GM19438 (cell line): ENCODE measurements at regions not wholly inside any gene's neighbourhood (a gene's known extent, or its start where the extent isn't known, plus 50 kb on each side); places are given as distances from the start of the nearest gene placed in this dataset.

Source experiments
- ATAC-seq: cut with Tn5 transposase; IDR thresholded peaks from one replicate; pipeline ENCODE4 v1.9.1; 2021; ENCODE audit warnings: low read depth; ENCODE audit not compliant: unreplicated experiment

DNA sequence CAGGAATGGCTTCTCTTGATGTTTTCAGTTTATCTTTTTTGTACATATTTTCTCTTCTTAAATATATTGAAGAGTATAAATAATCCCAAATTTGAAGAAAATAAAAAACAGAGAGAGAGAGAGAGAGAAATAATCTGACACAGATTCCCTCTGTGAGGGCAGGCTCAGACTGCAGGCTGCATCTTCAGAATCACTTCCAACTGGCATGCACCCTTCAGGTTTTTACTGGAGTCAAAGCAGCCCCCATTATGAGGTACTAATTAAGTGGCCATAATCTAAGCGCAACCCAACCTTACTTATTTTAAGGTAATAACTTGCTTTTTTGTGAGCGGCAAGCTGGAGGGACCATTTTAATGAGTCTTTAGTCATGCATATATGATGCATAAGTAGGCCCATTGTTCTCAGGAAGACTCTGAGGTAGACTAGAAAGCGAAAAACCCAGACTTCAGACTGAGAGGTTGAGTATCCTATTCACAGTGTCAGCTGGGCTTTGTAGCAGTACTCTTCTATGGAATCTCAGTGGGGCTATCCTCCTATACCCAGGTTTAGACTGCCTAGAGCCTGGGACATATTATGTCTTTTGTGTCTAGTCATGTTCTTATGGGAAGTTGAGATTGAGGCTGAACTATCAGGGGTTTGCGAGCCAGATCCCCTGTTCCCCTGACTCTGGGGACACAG lies 167.4 kb downstream of the SP3 start:
- ATAC-seq, result no peak

DNA sequence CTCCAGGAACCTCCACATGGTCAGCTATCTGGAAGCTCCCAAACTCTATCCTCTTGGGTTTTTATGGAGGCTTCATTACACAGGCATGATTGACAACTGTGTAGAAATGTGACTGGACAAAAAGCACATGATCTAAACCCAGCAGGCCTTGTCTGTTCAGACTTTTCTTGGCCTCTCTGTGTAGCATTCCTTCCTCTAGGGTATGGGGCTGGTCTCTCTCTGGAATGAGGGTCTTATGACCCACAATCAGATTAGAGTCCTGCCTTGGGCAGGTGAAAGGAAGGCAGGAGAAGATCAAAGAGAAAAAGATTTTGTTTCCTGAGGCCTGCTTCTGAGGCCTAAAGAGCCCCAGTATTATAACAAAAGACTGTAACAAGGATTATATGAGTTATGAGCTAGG lies 162.7 kb downstream of the SP3 start:
- no peak for ATAC-seq

DNA sequence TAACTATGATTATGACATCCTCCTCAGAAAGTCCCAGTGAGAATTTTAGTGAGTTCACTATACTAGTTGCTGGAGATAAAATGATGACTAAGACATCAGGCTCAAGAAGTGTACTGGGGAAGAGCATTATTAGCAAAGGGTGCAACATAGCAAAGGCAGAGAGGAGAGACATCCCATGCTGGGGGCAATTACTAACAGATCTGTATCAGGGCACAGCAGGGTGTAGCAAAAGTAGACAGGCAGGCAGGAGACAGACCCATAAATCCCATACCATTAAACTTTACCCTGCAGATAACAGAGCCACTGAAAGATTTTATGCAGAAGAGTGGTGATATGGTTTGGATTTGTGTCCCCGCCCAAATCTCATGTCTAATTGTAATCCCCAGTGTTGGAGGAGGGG lies 161.7 kb downstream of the SP3 start:
- ATAC-seq, result no peak

DNA sequence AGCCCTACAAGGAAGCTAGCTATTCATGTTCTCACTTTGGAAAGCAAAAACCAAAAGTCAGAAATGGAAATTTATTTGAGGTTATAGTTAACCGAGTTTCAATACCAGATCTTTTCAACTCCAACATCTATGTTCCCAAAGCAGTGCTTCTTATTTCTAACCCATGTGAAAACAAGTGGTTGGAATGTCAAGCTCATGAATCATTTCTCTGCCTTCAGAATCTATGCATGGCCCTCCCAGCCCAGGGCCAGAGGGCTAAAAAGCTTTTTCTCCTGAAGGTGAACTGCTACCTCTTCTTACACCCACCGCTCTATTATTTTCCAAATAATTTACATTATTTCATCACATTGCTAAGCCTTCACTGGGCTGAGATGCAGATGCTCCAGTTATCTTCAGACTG lies 158.4 kb downstream of the SP3 start:
- no peak for ATAC-seq

DNA sequence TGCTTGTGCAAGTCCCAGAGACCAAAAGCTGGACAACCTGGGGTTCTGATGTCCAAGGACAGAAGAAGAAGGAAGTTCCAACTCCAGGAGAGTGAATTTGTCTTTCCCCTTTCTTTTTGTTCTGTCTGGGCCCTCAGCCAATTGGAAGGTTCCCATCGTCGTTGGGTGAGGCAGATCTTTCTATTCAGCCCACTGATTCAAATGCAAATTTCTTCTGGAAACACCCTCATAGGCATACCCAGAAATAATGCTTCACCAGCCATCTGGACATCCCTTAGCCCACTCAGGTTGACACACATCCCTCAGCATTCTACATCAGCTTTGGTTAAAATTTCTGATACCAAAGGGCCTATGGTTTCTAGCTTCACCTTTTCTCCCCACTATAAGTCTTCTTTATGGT lies 156.5 kb downstream of the SP3 start:
- ATAC-seq, result no peak

DNA sequence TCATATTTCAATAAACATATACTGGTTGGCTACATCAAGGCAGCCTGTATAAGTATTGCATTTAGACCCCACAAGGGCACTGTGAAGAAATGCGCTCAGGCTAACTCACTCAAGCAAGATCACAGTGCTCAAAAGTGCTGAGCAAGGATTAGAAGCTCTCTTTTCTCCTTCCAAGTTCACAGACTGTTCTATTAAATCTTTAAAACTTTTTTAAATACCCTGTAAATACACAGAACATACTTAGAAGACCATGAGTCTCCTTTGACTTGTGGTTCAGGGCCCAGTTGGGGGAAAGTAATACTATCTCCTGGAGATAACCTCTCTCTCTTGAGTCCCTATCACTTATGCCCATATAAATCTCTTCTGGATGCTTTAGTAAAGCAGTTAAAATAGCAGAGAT lies 152.9 kb downstream of the SP3 start:
- no peak for ATAC-seq

DNA sequence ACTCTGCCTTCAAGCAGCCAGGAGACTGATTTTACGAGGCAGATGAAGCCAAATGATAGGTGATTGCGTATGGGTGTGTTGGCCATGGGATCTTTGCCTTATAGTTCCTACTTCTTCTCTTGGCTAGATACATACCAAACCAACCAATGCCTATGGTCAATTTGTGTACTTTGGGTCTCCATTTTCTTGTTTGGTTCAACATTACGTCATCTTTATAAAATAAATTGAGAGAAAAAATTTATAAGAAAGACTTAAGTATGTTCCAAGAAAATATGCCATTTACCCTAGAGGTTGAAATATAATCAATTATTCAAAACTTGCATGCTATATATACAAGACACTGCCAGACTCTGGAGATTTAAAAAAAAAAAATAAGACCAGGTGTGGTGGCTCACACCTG lies 150.9 kb downstream of the SP3 start:
- ATAC-seq, result no peak

DNA sequence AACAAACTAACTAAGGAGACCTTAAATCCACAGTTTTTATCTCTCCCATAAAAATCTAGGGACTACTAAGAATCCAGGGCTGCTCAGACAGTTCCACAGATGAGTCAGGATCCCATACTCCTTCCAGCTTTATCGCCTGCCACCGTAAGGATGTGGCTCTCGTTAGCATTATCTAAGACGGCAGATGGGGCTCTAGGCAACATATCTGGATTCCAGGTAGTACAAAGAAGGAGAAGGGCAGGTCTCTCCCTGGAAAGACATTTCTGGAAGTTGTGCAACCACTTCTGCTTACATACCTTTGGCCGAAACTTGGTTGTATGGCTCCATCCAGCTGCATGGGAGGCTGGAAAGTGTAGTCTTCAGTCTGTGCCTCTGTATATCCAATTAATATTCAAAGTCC lies 149.4 kb downstream of the SP3 start:
- ATAC-seq, result no peak

DNA sequence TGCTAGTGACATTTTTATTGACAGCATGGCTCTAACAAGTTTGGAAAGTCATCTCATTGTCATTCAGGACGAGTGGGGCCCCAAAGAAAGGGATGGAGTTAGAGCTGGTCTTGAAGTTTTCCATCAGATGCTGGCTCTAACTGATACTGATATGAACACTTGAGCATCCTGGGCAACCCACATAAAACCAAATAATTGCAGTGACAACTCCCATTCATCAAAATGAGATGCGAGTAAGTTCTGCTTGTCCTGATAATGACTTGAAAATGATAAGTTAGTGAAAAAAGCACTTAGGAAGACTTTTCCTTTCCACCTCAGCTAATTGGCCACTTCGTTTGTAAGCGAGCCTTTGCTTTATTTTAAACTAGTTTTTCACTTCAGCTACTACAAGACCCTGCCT lies 147.6 kb downstream of the SP3 start:
- no peak for ATAC-seq

DNA sequence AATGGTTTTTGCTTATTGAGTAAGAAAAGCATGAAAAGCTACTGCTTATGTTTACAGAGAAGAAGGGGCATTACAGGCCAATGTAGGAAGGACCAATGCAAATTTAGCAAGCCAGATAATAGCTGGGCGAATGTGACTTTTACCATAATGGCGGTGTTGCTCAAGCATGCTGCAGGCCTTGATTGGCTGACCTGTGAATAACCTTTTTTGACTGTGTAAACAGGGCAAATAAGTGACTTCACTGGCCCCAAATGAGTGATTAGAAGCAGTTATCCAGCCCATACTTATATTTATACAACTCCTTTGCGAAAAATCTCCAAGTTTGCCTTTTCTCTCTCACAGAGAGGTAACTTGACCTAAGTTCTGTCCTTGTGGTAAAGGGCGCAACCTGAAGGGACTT lies 146.9 kb downstream of the SP3 start:
- ATAC-seq, result no peak

DNA sequence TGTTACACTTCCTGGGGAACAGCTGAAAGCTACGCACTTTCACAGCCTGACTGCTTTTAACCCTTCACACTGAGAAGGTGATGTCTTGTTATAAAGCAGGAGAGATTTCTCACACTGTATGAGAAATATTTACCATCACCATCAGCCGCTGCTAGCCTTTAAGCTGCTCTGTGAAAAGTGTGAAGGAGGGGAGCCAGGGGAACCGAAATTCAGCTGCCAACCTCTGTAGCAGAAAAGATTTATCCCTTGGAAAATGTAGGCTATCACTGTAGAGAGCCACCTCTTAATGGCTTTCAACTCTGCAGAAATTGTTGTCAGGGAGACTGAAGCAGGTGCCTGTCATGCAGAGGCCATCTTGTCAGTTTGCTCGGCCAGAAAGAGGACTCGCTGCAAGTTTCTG lies 145.3 kb downstream of the SP3 start:
- ATAC-seq, result no peak

DNA sequence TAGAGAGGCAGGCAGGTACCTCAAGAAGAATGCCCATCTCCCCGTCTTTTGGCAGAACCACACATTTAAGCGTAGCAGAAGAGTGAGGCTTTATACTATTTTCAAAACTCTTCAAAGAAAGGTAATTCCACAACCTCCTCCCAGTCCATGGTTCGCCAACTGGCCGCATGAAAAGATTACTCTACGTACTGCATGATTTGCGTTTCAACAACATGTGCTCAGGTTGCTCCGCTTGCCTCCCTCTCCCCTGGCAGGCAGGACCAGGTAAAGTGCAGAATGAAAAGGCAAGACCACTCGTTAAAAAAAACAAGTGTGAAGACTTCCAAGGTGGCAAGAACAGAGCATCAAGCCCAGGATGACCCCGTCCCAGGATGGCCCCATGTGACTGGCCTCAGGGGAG lies 143.7 kb downstream of the SP3 start:
- no peak for ATAC-seq

DNA sequence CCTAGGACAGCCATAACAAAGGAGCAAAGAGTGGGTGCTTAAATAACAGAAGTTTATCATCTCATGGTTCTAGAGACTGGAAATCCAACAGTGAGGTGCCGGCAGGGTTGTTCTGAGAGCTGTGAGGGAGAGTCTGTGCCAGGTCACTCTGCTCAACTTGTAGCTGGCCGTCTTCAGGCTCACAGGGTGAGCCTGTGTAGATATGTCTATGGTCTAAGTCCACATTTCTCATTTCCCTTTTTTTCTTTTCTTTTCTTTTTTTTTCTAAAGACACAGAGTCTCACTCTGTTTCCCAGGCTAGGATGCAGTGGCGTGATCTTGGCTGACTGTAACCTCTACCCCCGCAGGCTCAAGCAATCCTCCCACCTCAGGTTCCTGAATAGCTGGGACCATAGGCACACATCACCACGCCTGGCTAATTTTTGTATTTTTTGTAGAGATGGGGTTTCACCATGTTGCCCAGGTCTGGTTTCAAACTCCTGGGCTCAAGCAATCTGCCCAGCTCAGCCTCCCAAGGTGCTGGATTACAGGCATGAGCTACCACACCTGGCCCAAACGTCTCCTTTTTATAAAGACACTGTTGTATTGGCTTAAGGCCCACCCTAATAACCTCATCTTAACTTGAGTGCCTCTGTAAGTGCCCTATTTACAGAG lies 142.2 kb downstream of the SP3 start:
- no peak for ATAC-seq

DNA sequence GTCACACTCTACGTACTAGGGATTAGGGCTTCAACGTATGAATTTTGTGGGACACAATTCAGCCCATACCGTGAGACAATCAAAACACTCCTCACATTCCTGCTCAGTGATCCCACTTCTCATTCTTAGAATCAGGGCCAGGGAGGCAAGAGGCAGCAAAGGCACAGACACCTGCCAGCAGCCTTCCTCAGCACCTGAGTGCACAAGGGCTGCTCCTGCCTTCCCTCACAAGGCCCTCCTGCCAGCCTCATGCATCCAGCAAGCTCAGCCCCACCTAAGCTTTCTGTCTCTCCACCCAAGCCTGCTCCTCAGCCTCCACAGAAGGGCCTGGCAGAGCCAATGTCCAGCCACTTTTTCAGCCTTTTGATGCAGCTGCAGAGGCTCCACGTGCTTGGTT lies 141.6 kb downstream of the SP3 start:
- ATAC-seq, result no peak

DNA sequence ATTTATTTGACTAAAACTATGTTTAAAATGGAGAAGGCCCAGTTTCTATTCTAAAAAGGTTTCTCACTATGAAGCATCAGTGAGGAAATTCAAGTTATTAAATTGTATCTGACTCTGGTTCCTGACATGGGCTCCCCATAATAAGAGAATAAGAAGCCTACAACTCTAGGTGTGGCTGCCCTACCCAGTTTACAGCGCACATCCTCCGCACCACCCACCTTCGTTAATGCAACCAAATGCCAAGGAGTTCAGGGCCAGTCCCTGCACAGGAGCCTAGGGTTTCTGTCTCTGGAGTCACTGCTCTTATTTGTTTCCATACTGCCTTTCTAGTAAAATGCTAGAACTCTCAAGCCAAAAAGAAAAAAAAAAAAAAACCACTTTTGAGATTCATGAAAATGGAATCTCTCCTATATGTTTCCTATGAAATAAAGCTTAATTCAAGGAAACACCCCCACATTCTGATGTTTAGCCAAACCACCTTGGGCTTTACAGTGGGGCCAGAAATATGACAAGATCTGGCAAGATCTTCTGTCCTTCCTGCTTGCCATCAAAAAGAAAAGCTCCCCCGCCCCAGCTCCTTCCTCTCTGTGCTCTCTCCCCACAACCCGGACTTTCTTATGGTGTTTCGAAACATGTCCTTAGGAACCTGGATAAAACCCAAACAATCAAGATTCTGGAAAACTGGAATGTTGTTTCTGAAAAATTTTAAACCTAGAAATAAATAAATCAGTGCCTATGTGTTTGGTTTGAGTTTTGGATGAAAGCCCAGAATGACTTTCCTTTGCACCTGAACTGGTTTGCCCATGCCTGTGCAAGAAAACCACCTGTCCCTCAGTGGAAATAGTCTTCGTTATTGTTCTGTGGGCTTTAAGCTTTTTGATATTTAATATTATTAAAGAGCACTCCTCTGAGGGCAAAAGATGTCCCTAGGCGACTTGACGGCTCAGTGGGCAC lies 136.7 kb downstream of the SP3 start:
- no peak for ATAC-seq

DNA sequence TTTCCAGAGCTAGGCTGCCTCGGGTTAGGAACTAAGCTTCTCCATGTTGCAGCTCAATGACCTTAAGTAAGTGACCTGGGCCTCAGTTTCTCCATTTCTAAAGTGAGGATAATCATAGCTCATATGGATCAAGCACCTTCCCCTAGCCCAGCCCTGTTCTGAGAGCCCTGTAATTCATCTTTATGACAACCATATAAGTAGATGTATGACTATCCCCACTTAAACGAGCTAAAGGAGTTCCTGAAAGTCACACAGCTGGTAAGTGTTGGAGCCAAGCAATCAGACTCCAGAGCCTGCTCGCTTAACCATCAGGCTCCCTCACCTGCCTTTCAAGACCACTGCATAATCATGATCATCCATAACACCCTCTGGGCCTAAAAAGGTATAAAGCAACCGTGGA lies 135.4 kb downstream of the SP3 start:
- ATAC-seq, result no peak

DNA sequence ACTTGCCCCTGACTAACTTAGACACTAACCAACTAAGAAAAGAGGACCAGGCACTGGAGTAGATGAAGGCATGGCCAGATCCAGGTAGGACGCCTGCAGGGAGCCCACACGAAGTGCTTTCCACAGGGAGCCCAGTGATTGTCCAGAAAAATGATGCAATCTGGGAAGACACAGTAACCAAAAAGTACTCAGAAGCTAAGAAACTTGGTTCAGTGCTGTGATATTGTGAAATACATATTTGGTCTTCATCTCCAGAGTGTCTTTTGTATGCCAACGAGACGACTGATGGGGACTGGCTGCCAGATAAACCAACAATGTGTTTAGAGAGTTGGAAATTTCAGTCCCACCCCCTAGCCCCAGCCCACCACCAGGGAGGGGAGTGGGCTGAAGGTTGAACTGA lies 135.0 kb downstream of the SP3 start:
- ATAC-seq, result no peak

DNA sequence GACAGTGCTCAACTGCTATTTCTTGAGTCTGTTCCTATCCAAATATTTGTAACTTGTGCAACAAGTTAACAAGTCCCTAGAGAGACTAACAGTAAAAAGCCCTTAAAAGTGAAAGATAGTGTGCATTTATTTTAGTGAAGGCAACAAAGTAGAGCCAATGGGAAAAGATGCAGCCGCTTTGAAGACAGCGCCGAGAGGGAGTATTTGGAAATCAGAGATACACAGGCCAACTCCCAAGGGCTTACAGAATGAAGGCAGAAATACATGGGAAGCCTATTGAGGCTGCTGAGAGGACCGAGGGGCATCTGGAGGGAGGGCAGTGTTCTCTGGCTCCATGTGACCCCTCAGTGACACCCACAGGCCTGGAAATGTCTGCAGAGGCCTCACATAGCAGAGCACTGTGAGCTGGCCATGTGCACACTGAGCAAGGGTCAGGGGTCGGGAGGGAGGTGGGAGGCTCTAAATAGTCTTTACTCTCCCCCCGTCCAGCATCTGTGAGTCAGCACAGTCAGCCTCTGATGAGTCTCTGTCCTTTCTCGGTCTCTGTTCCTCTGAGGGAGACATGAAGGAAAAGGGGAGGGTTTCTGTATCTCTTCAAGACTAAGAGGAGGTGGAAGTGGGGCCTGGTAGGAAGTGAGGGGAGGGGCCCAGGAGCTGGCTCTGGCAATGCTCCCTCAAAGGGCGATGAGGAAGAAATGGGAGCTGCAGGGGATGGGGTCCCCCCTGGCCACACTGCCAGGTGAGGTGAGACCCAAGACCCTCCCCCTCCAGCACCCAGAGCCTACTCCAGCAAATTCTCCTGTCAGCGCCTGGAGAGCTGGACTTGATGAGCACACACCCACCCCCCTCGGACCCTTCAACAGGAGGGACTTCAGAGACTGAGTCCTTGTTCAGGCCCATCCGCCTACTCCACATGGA lies 133.6 kb downstream of the SP3 start:
- ATAC-seq, result no peak

DNA sequence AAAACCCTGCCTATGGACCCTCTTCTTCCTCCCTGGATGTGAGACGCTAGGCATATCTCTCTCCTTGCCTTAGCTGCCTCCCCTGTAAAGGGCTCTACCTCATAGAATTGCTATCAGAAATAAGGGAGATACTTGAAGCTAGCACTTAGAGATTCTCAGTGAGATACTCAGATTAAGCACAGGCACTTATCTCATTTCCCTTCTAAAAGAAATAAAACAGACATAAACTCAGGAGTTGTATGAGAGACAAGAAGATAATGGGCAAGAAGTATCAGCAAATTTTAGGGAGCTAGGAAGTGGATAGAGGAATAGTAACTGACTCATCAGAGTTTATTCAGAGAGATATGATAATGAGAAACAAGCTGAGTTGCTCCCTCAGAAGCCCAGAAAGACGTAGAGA lies 131.0 kb downstream of the SP3 start:
- no peak for ATAC-seq

DNA sequence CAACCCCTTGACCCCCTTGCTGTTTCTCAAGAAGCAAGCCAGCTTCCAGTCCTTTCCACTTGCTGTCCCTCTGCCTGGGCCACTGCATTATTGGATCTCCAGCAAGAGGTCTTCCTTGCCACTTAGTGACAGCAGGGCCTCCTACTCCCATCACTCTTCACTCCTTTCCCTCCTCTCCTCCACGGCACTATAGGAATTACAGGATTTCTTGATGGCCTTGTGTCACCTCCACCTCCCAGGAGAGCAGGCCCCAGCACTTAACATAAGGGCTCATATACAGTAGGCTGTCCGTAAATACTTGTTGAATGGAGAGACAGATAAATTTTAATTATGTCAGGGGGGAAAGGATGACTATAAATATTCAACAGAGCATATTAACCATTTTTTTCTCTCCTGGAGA lies 129.4 kb downstream of the SP3 start:
- no peak for ATAC-seq

DNA sequence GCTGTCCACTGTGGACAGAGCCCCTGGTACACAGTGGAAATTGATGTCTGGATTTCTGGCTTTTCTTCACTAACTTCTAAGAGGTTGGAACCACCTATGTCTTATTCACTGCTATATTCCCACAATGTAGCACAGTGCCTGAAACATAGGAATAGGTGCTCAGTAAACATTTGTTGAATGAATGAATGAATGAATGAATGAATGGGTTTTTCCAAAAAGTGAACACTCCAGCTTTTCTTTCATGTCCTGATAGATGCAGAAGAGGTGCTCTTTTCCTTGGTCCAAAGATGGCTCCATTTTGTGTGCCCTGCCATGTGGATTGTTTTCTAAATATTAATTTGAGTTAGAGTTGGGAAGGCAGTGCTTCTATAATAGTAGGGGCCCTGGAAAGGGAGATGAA lies 124.1 kb downstream of the SP3 start:
- ATAC-seq, result no peak
